IMR-90 (cell line): ENCODE measurements at regions not wholly inside any gene's neighbourhood (a gene's known extent, or its start where the extent isn't known, plus 50 kb on each side); places are given as distances from the start of the nearest gene placed in this dataset.

Experiments
- ATAC-seq: fragments of 200-7000 bp; cut with Tn5 transposase; 2 replicates; pipeline ENCODE4 v1.9.1; 2020; ENCODE audit warnings: low read depth, mild to moderate bottlenecking, moderate library complexity
- BruUV-seq: library from RNA; stranded (reverse); fragments of 400-500 nt; replicated peaks from 2 replicates; lab custom pipeline; 2021; lab: Mats Ljungman, UMichigan
- CTCF ChIA-PET: fragments of 300-600 bp; formaldehyde crosslinking; extraction: SDS; loops from one replicate; lab custom pipeline; 2021; ENCODE audit warnings: antibody characterized with exemption; lab: Yijun Ruan, JAX
- POLR2A ChIA-PET: fragments of 300-600 bp; sonication (Branson Sonifier 250); formaldehyde crosslinking; loops from one replicate; lab custom pipeline; 2022; ENCODE audit warnings: antibody characterized with exemption; ENCODE audit not compliant: unreplicated experiment; lab: Charles Lee
- DNase-seq: peaks from one replicate; pipeline ENCODE4 v3.0.0; 2013
- H2AFZ ChIP-seq: replicated peaks from 2 replicates; pipeline ENCODE3; 2013; ENCODE audit warnings: low read length, mild to moderate bottlenecking; ENCODE audit not compliant: poor library complexity
- H2AK5ac ChIP-seq: 2 replicates; pipeline ENCODE4 v1.6.1; 2013; ENCODE audit warnings: low read depth, low read length, inconsistent platforms
- H2AK9ac ChIP-seq: replicated peaks from 2 replicates; pipeline ENCODE3; 2013; ENCODE audit warnings: mild to moderate bottlenecking, low read depth, low read length, moderate library complexity; ENCODE audit not compliant: poor library complexity
- H2BK120ac ChIP-seq: 2 replicates; pipeline ENCODE4 v1.6.1; 2013; ENCODE audit warnings: low read depth, low read length, inconsistent platforms
- H2BK15ac ChIP-seq: 3 replicates; pipeline ENCODE4 v1.6.1; 2013; ENCODE audit warnings: low read depth, low read length, inconsistent platforms
- H2BK20ac ChIP-seq: 2 replicates; pipeline ENCODE4 v1.6.1; 2013; ENCODE audit warnings: low read depth, mild to moderate bottlenecking, inconsistent platforms, low read length, moderate library complexity
- H2BK5ac ChIP-seq: 2 replicates; pipeline ENCODE4 v1.6.1; 2013; ENCODE audit warnings: mild to moderate bottlenecking, low read depth, low read length, inconsistent platforms; ENCODE audit not compliant: poor library complexity, severe bottlenecking
- H3K14ac ChIP-seq: replicated peaks from 2 replicates; pipeline ENCODE4 v1.6.1; 2013; ENCODE audit warnings: low read depth, low read length, inconsistent platforms
- H3K18ac ChIP-seq: 2 replicates; pipeline ENCODE4 v1.6.1; 2013; ENCODE audit warnings: low read depth, low read length, control low read depth
- H3K23ac ChIP-seq: 2 replicates; pipeline ENCODE4 v1.6.1; 2013; ENCODE audit warnings: low read depth, low read length, inconsistent platforms
- H3K27ac ChIP-seq: 2 replicates; pipeline ENCODE4 v1.5.1; 2013; ENCODE audit warnings: mild to moderate bottlenecking, control low read depth, low read length; ENCODE audit not compliant: insufficient read depth
- H3K27me3 ChIP-seq: 2 replicates; pipeline ENCODE4 v1.6.1; 2013; ENCODE audit warnings: low read length; ENCODE audit not compliant: control insufficient read depth, insufficient read depth
- H3K36me3 ChIP-seq: 2 replicates; pipeline ENCODE4 v1.6.1; 2013; ENCODE audit warnings: low read length, mixed read lengths; ENCODE audit not compliant: control insufficient read depth, insufficient read depth
- H3K4ac ChIP-seq: 2 replicates; pipeline ENCODE4 v1.6.1; 2013; ENCODE audit warnings: low read depth, low read length, inconsistent platforms
- H3K4me1 ChIP-seq: 2 replicates; pipeline ENCODE4 v1.6.1; 2013; ENCODE audit warnings: low read length, mixed read lengths; ENCODE audit not compliant: control insufficient read depth, insufficient read depth
- H3K4me2 ChIP-seq: 2 replicates; pipeline ENCODE4 v1.6.1; 2013; ENCODE audit warnings: low read depth, mild to moderate bottlenecking, control low read depth, low read length, moderate library complexity
- H3K4me3 ChIP-seq: 2 replicates; pipeline ENCODE4 v1.5.1; 2013; ENCODE audit warnings: low read depth, mild to moderate bottlenecking, control low read depth, low read length, moderate library complexity; ENCODE audit not compliant: insufficient read depth
- H3K56ac ChIP-seq: 2 replicates; pipeline ENCODE4 v1.6.1; 2013; ENCODE audit warnings: low read length, inconsistent platforms; ENCODE audit not compliant: insufficient read depth; ENCODE audit errors: extremely low read depth
- H3K79me1 ChIP-seq, 2 experiments: 2 replicates each; pipeline ENCODE4 v1.6.1; 2013; ENCODE audit warnings: low read length in 2 of 2, inconsistent platforms in 1 of 2, low read depth in 1 of 2
- H3K9ac ChIP-seq: 2 replicates; pipeline ENCODE4 v1.6.1; 2013; ENCODE audit warnings: low read depth, low read length, control low read depth
- H3K9me1 ChIP-seq: 2 replicates; pipeline ENCODE4 v1.6.1; 2013; ENCODE audit warnings: low read length, inconsistent platforms; ENCODE audit not compliant: insufficient read depth
- H3K9me3 ChIP-seq: 2 replicates; pipeline ENCODE4 v1.6.1; 2013; ENCODE audit warnings: low read length; ENCODE audit not compliant: control insufficient read depth, insufficient read depth
- H4K20me1 ChIP-seq: 2 replicates; pipeline ENCODE4 v1.6.1; 2013; ENCODE audit warnings: low read length, inconsistent platforms; ENCODE audit not compliant: insufficient read depth
- H4K5ac ChIP-seq: 2 replicates; pipeline ENCODE4 v1.6.1; 2013; ENCODE audit warnings: mild to moderate bottlenecking, low read depth, low read length, control low read depth
- H4K8ac ChIP-seq, 2 experiments: 2 replicates each; pipeline ENCODE4 v1.6.1; 2013; ENCODE audit warnings: low read depth in 2 of 2, low read length in 2 of 2, control low read depth in 1 of 2, inconsistent platforms in 1 of 2
- H4K91ac ChIP-seq: 2 replicates; pipeline ENCODE4 v1.6.1; 2013; ENCODE audit warnings: low read depth, low read length, inconsistent platforms; ENCODE audit not compliant: insufficient read depth
- BHLHE40 ChIP-seq: fragments of 150-350 bp; IDR thresholded peaks from 2 replicates; pipeline ENCODE4 v1.6.1; 2016; ENCODE audit warnings: mild to moderate bottlenecking, low read depth, low read length
- CEBPB ChIP-seq: IDR thresholded peaks from 2 replicates; pipeline ENCODE4 v1.6.1; 2012; ENCODE audit warnings: low read depth, low read length, improper control_type of control experiment
- CHD1 ChIP-seq: IDR thresholded peaks from 2 replicates; pipeline ENCODE4 v1.6.1; 2012; ENCODE audit warnings: low read depth, low read length, improper control_type of control experiment
- ELK1 ChIP-seq: fragments of 150-350 bp; IDR thresholded peaks from 2 replicates; pipeline ENCODE4 v1.6.1; 2016; ENCODE audit warnings: low read depth, mild to moderate bottlenecking, low read length, moderate library complexity, borderline replicate concordance
- FOS ChIP-seq: fragments of 150-350 bp; IDR thresholded peaks from 2 replicates; pipeline ENCODE4 v1.6.1; 2016; ENCODE audit warnings: low read depth, low read length
- MAZ ChIP-seq: IDR thresholded peaks from 2 replicates; pipeline ENCODE4 v1.6.1; 2012; ENCODE audit warnings: low read depth, mild to moderate bottlenecking, low read length, improper control_type of control experiment, moderate library complexity, borderline replicate concordance
- SMC3 ChIP-seq: fragments of 150-350 bp; IDR thresholded peaks from 2 replicates; pipeline ENCODE4 v1.6.1; 2016; ENCODE audit warnings: low read depth, mild to moderate bottlenecking, antibody characterized with exemption, low read length, moderate library complexity
- USF2 ChIP-seq: fragments of 150-350 bp; IDR thresholded peaks from 2 replicates; pipeline ENCODE4 v1.6.1; 2017; ENCODE audit warnings: mild to moderate bottlenecking, antibody characterized with exemption, low read length, low read depth
- WGBS, 2 experiments: methylation state at CpG; one replicate each; pipeline versions ENCODE4 v1.1.5 to v1.1.7; 2013; ENCODE audit warnings: missing lambda C conversion rate in 2 of 2; ENCODE audit not compliant: insufficient read length in 1 of 2; ENCODE audit errors: extremely low coverage in 2 of 2; 5-methylcytosine and 5-hydroxymethylcytosine counted together
- dilution Hi-C: fragments of 300-500 bp; cut with HindIII; formaldehyde crosslinking; loops from one replicate; pipeline ENCODE4 v1.14.3; 2018; ENCODE audit warnings: low sequenced_read_pairs; ENCODE audit not compliant: unreplicated experiment
- in situ Hi-C: fragments of 300-500 bp; cut with MboI; formaldehyde crosslinking; loops from 3 replicates; pipeline ENCODE4 v1.14.3; 2019; ENCODE audit warnings: low sequenced_read_pairs, inconsistent platforms, mixed read lengths
- intact Hi-C: fragments of 100-400 bp; cut with micrococcal nuclease; formaldehyde crosslinking; loops from 2 replicates; pipeline ENCODE4 v1.10.0; 2022

GRCh38 chrX:102847362-102847761 lies 89.7 kb upstream of the RAB40AL start:
- ChIA-PET POLR2A (no interaction called here), CTCF (no interaction called here)
- Histone ChIP-seq H3K79me1 (no peaks in the 10 kb centered on the region), H2AK9ac (no peak overlapping the region), H3K9me3 (no peaks in the 10 kb centered on the region), H3K27ac (no peak overlapping the region), H4K5ac (no peak overlapping the region), H3K23ac (no peak overlapping the region), H4K91ac (no peak overlapping the region), H4K8ac (no peak overlapping the region), H3K9ac (no peak overlapping the region), H2BK5ac (no peak overlapping the region), H2AFZ (no peak overlapping the region), H3K27me3 (no peaks in the 10 kb centered on the region; the same call in 1 of the 2 replicates), H2BK120ac (no peak overlapping the region), H3K4me1 (no peaks in the 10 kb centered on the region), H2BK15ac (no peak overlapping the region), H3K14ac (no peak overlapping the region), H3K4ac (no peak overlapping the region), H3K18ac (no peak overlapping the region), H3K4me3 (no peak overlapping the region), H3K36me3 (no peaks in the 10 kb centered on the region), H3K4me2 (no peak overlapping the region), H3K9me1 (no peaks in the 10 kb centered on the region), H3K56ac (no peak overlapping the region), H4K20me1 (no peaks in the 10 kb centered on the region), H2AK5ac (no peak overlapping the region), H2BK20ac (no peak overlapping the region)
- WGBS, 2 experiments, result no CpG with 5 or more reads among the region's 2 CpGs
- no peak for DNase-seq
- BruUV-seq, result no TSS peak
- dilution Hi-C loops (no loop called here), in situ Hi-C loops (no loop called here), intact Hi-C loops (no loop called here)
- TF ChIP-seq BHLHE40 (no peak), CHD1 (no peak), MAZ (no peak), SMC3 (no peak), CEBPB (no peak), USF2 (no peak), FOS (no peak), ELK1 (no peak)
- ATAC-seq, result no peak
